ENCODE measurements at regions not wholly inside any gene's neighbourhood (a gene's known extent, or its start where the extent isn't known, plus 50 kb on each side); places are given as distances from the start of the nearest gene placed in this dataset.

- DNase-seq, result no peak
These were observed 168.2 kb downstream of the CYLD start for GRCh38 chr16:50909831-50910735.

DNA sequence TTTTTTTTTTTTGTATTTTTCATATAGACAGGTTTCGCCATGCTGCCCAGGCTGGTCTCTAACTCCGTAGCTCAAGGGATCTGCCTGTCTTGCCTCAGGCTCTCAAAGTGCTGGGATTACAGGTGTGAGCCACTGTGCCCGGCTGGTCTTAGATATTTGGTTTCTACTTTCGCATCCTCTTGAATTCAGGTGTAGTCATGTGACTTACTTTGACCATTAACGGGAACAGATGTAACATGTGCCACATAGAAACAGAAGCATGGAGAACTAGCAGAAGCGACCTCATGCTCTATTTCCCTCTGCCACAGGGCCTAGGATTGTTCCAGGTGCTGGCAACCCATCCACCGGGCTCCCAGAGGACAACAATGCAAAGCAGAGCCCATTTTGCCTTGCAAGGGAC lies 166.6 kb downstream of the CYLD start:
- no peak for DNase-seq

- no peak for DNase-seq
These were observed 164.6 kb downstream of the CYLD start for GRCh38 chr16:50906454-50906853.

DNA sequence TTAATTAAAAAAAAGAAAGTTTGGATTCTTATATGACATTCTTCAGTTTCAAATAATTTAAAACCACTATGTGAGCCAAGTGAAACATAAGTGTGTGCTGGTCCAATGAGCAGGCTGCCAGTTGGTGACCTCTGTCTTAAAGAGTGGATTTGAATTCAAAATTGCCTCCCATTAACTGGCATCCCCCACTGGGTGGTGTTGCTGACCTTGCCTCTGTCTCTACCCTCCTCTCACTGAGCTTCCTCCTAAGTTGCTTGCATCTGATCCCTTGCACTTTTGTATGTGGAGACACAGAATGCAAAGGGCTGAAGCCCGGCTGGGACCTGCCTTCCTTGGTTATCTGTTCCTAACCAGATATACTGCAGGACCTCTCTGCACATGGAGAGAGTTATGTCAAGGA lies 160.6 kb downstream of the CYLD start:
- no peak for DNase-seq

DNA sequence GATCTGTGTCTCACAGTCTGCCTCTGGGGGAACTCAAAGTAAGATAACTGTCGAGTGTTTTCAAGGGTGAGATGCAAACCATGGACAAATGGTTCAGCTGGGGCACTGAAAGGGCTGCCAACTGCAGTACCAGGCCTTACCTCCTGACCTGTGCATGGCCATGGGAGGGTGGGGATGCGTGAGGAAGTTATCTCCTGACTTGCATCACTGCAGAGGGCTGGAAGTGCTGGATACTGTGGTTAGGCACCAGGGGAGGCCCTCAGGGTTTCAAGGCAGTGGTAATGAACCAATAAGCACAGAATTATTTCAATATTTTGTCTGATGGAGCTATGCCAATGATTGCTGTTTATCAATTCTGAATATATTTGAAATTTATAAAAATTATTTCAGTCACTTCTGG lies 159.2 kb downstream of the CYLD start:
- no peak for DNase-seq

- DNase-seq, result no peak
These were observed 158.6 kb downstream of the CYLD start for GRCh38 chr16:50900391-50900942.

- no peak for DNase-seq
These were observed 158.1 kb downstream of the CYLD start for GRCh38 chr16:50899951-50900350.

DNA sequence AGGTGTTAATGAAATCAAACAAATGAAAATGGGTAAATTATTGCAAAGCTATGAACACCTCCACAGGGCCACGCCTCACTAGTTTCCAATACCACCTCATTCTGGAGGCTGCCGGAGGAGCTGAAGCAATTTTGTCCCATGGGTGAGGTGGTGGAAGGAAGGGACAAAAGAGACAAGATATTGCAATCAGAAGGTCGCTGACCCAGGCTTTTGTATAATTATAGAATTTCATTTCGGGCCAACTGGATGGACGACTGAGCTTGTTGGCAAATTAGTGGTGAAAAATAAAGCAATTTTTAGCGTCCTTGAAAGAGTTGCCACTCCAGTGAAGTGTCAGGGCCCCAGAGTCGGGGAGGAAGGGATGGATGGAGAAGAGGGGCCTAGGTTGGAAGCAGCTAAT lies 147.9 kb downstream of the CYLD start:
- no peak for DNase-seq

GRCh38 chr16:50889276-50889675 lies 147.4 kb downstream of the CYLD start:
- DNase-seq, result no peak

- DNase-seq, result no peak
These were observed 146.8 kb downstream of the CYLD start for GRCh38 chr16:50888486-50889261.

DNA sequence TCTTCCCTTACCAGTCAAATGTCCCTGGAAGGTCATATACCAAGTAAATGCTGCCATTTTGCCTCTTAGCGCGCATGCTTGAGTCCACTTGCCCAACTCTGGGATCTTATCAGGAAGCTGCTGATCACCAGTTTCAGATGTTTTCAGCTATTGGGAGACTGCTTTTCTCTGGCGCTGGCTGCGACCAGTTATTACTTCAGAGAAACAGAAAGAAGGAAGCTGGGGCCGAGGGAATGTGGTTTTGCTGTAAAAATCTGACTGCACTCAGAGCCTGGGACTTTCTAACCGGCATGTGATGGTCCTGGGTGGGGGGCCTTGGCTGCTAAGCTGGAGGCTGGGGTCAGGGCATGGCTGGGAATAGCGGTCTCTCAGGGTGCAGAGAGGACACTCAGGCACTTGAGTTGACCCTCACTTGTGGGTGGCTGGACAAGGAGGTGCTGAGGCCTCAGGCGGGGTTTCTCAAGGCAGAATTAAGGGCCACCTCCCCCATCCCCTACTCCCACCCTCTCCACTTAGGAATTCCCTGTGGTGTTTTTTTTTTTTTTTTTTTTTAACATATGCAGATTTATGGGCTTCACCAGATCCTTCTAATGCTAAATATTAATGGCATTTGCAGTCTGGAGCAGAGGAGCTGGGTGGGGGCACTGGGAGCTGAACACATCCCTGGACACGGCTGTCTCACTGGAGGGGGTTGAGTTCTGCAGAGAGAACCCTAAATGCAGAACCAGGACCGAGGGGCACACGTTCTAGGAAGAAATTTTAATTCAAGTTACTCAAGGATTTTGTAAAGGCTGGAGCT lies 145.8 kb downstream of the CYLD start:
- DNase-seq, result no peak

DNA sequence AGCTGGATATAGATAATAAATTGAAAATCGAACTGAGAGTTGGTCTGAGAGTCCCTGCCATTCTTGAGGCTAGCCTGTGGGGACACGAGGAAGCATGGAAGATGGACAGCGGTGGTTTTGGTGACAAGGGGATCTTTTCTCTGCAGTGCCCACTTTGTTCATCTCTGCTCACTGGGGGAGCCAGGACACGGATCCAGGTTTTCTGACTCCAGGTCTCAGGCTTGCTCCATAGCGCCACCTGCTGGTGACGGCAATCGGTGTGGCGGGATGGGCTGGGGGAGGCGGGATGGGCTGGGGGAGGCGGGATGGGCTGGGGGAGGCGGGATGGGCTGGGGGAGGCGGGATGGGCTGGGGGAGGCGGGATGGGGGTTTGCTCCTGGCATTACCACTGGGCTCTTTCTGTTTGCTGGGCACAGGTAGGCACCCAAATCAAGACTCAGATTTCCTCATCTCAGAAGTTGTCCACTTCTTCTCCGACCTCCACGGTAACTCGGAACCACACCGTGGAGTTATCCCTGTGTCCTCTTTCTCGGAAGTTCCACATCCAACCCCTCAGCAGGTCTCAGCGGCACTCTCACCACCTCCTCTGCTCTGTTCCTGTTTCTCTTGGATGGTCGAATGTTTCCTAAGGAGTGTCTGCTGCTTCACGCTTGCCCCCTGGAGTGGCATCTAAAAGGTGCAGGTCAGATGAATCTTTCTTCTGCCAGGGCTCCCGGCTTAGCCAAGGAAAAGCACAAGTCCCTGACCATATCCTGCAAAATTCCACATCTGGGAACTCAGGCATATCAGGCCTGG lies 142.4 kb downstream of the CYLD start:
- DNase-seq, result peak in 1 of 2 experiments; percentile 2

- no peak for DNase-seq
These were observed 140.1 kb downstream of the CYLD start for GRCh38 chr16:50881956-50882355.

- DNase-seq, result no peak
These were observed 139.5 kb downstream of the CYLD start for GRCh38 chr16:50881331-50881830.

- DNase-seq, result no peak
These were observed 139.0 kb downstream of the CYLD start for GRCh38 chr16:50880926-50881325.

- no peak for DNase-seq
These were observed 138.2 kb downstream of the CYLD start for GRCh38 chr16:50879873-50880695.

DNA sequence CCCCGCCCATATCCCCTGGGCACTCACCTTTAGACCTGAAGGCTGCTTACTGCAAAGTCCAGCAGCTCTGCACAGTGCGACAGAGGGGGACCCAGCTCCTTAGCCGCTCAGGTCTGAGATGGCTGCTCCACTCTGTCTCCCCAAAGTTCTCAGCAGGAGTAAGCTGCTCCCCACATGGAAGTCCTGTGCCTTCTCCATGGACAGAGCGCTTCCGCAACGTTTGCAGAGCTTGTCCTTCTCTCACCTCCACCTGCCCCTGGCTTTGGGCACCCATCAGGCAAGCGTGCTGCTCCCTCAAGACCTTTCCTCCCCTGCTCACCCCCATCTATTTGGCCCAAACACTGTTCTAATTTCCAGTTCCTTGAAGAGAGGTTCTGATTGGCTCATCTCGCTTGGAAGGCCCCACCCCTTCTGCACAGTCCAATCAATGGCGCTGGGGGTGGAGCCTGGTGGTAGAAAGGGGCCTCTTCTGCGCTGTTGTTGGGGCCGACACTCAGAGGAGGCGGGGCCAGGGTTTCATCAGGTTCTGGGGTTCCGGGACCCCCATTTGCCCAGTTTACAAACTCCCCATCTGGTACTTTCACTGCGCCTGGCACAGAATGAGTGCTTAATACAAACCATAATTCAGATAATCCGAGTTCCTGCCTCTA lies 137.2 kb downstream of the CYLD start:
- DNase-seq, result no peak

GRCh38 chr16:50878536-50878935 lies 136.7 kb downstream of the CYLD start:
- DNase-seq, result no peak

DNA sequence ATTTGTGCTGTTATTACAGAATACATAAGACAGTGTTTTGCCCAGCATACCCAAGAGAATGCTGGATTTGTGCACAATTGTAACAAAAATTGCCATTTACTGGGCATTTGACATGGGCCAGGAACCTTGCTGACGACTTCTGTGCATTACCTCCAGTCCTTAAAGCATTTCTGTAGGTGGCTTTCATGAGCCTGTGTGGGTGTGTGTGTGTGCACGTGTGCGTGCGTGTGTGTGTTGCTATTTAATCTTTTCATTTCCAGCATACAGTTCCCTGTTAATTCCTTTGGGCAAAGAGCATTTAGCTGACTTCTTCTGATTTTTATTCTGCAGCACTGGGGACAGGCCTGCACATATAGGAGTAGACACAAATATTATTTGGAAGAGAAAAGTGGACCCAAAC lies 134.4 kb downstream of the CYLD start:
- no peak for DNase-seq

- no peak for DNase-seq
These were observed 126.7 kb downstream of the CYLD start for GRCh38 chr16:50868577-50868976.
